ENCODE measurements at regions not wholly inside any gene's neighbourhood (a gene's known extent, or its start where the extent isn't known, plus 50 kb on each side); places are given as distances from the start of the nearest gene placed in this dataset.

DNA sequence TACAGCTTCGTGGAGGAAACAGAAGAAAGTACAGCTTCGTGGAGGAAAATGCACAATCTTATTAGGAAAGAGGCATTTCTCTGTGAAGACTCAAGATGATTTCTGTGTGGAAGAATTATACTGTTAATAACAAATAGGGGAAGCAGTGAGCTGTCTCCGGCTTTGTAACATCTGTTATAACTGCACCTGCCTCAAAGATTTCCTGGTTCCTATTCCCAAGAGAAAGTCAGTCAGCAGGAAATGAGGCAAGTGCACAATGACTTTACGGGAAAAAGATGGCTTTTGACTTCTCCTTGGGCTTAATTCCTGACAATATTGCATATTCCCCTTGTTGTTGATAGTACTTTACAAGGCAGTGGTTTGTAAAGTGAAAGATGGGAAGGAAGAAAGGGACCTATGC lies 538.5 kb downstream of the BMP2 start:
- no peak for TF ChIP-seq CTCF (IDR thresholded peaks at IDR 0.05)
- TF ChIP-seq POLR2A (IDR thresholded peaks at IDR 0.05), result no peak
